ENCODE measurements at regions not wholly inside any gene's neighbourhood (a gene's known extent, or its start where the extent isn't known, plus 50 kb on each side); places are given as distances from the start of the nearest gene placed in this dataset.

DNA sequence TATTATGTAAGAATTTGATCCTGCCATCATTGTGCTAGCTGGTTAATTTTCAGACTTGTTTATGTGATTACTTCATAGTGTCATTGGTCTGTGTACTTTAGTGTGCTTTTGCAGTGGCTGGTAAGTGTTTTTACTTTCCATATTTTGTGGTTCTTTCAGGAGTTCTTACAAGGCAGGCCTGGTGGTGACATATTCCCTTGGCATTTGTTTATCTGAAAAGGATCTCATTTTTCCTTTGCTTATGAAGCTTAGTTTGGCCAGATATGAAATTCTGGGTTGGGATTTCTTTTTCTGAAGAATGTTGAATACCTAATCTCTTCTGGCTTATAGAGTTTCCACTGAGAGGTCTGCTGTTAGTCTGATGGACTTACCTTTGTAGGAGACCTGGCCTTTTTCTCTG is 72.8 kb upstream of the MC4R start:
- no peak for DNase-seq (ENCODE audit: extremely low read depth, low read depth)

DNA sequence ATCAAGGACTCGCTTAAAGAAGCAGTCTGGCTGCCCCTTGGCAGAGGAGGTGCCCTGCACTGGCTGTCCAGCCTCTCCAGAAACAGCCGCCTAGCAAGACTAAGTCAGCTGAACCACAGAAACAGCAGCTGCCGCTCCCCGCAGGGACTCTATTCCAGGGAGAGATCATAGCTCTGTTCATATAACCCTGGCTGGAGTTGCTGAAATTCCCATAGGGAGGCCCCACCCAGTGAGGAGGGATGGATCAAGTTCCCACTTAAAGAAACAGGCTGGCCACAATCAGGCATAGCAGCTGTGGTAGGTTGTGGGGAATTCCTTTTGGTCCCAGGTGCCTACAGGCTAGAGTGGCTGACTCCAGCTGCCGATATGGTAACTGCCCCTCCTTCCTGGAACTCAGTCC is 74.2 kb upstream of the MC4R start:
- no peak for DNase-seq (ENCODE audit: extremely low read depth, low read depth)

GRCh38 chr18:60448487-60449267 is 76.1 kb upstream of the MC4R start:
- DNase-seq (ENCODE audit: extremely low read depth, low read depth): no peak

DNA sequence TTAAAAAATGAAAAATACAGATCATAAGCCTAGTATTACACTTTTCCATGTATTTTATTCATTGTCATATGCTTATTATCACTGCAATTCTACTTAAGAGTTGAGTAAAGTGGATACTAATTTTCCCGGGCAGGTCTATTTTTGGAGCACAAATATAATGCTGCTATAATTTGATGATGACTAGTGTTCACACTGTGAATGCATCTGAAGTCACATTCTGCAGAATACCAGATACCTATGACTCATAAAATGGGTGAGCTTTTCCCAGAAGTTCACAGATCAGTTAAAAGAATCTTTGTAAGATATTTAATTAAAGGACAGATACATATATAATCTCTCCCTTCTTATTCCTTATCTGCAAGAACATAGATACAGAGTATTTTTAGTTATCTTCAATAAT is 79.8 kb upstream of the MC4R start:
- DNase-seq (ENCODE audit: extremely low read depth, low read depth): no peak

GRCh38 chr18:60466677-60467076 is 94.1 kb upstream of the MC4R start:
- DNase-seq (ENCODE audit: extremely low read depth, low read depth): no peak

- no peak for DNase-seq (ENCODE audit: extremely low read depth, low read depth)
Observed at GRCh38 chr18:60469387-60470100, 97.0 kb upstream of the MC4R start.

DNA sequence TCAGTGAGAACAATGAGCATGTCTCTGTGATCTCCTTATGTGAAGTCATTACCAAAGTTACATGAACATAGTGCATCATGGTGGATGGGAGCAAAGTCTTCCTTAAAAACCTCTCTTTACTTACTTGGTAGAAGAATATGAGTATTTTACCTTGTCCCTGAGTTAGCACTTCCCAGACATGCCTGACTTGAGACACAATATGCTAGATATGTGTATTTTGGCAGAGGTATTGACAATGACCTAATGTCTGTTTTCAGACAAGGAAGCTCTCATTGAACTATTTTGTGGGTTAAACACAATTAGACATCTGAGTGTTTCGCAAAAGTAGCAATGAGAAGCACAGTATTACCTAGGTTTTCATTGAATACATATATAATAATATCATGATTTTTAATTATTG is 99.1 kb upstream of the MC4R start:
- DNase-seq (ENCODE audit: extremely low read depth, low read depth): no peak

- no peak for DNase-seq (ENCODE audit: extremely low read depth, low read depth)
Observed at GRCh38 chr18:60485201-60485600, 112.6 kb upstream of the MC4R start.

DNA sequence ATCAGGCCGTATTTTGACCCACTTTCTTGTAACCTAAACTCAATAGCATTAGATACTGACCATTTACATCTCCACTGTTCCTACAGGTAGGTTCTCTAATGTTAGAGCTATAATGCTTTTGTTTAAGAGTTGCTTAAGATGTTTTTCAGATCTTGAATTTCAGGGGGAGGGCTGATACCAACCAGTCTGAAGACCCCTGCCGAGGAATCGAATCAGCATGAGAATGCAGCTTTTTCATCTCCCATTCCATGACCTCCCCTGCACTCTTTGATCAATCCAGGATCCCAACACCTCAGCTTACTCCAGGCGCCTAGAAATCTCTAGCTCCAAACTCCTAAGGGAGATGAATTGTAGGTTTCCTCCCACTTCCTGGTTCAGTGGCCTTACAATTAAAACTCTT is 120.5 kb upstream of the MC4R start:
- DNase-seq (ENCODE audit: extremely low read depth, low read depth): no peak

- no peak for DNase-seq (ENCODE audit: extremely low read depth, low read depth)
Observed at GRCh38 chr18:60499675-60500074, 127.1 kb upstream of the MC4R start.

DNA sequence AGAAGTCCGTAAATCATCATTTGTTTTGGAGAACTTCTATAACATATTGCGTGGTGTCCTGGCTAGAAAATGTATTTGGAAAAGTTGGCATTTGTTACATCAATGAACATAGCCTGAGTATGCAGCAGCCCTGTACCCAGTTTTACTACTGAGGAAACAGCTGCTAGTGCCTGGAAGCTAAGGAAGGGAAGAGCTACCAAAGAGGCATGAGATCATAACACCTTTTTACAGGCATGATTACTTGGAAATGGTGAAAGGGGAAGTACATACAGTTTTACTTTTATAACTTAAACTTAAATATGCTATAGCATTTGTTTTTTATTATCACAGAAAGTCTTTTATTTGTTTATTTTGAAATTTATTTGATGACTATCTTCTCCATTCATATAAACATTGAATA is 128.4 kb upstream of the MC4R start:
- DNase-seq (ENCODE audit: extremely low read depth, low read depth): no peak

GRCh38 chr18:60502591-60502990 is 130.0 kb upstream of the MC4R start:
- no peak for DNase-seq (ENCODE audit: extremely low read depth, low read depth)

- no peak for DNase-seq (ENCODE audit: extremely low read depth, low read depth)
Observed at GRCh38 chr18:60503199-60503598, 130.6 kb upstream of the MC4R start.

- no peak for DNase-seq (ENCODE audit: extremely low read depth, low read depth)
Observed at GRCh38 chr18:60506190-60506589, 133.6 kb upstream of the MC4R start.

GRCh38 chr18:60506682-60507081 is 134.1 kb upstream of the MC4R start:
- DNase-seq (ENCODE audit: extremely low read depth, low read depth): no peak

DNA sequence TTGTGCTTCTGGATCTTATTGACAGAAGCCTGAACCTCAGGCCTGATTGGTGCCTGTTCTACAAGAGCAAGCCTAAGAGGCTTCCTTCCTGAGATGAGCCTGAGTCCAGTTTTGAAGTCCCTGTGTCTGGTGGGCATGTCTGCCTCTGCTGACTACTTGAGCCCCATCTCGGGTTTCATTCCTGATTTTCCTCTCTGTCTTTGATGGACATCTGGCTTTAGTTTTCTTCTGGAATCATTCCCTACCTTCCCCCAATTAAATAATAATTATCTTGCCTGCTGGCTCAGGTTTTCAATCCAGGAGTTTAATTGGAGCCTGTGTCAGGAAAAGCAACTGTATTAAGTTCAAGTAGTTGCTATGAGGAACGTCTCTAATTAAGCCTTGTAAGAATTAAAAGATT is 135.5 kb upstream of the MC4R start:
- DNase-seq (ENCODE audit: extremely low read depth, low read depth): no peak

DNA sequence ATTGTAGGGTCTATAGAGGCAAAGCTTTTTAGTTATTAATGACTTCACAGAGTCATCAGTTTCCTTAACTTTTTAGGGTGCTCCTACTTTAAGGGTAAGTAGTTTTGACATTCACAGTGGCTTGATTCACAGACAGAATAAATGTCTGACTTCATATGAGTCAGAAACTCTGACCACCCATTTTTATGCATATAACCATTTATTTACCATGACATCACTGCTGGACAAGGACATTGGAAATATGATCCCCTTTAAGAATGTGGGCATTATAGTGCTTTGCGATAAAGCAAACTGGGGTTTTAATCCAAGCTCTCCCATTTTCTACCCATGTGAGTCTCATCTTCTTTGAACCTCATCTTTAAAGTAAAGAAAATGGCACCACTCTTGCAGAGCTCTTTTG is 162.0 kb upstream of the MC4R start:
- DNase-seq (ENCODE audit: extremely low read depth, low read depth): no peak

- DNase-seq (ENCODE audit: extremely low read depth, low read depth): no peak
Observed at GRCh38 chr18:60537074-60537473, 164.5 kb upstream of the MC4R start.

GRCh38 chr18:60538891-60539290 is 166.3 kb upstream of the MC4R start:
- no peak for DNase-seq (ENCODE audit: extremely low read depth, low read depth)

DNA sequence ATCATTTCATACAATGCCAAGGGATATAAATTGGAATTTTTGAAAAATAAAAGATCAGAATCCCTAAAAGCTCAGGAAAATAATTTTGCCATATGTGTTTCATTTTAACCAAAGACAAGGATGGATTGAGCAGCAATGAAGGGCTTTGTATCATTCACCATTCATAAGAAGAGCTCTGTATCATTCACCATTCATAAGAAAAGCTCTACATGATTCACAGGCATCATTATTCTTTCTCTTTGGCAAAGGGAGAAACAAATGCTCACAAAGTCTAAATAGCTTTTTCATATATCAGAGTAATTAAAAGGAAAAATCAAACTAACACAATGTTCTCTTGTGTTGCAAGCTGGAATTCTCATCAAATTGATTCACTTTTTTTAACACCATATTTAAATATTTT is 169.1 kb upstream of the MC4R start:
- DNase-seq (ENCODE audit: extremely low read depth, low read depth): no peak

- no peak for DNase-seq (ENCODE audit: extremely low read depth, low read depth)
Observed at GRCh38 chr18:60543646-60544045, 171.1 kb upstream of the MC4R start.

- DNase-seq (ENCODE audit: extremely low read depth, low read depth): peak; percentile 55
Observed at GRCh38 chr18:60549338-60549960, 176.9 kb upstream of the MC4R start.

Data from NCI-H460 (cell line).